GM12878 (cell line): ENCODE measurements at regions not wholly inside any gene's neighbourhood (a gene's known extent, or its start where the extent isn't known, plus 50 kb on each side); places are given as distances from the start of the nearest gene placed in this dataset.

Experiments used
- CEBPB ChIP-seq, 2 experiments: fragments of 150-350 bp in 1 of 2; IDR thresholded peaks; 2 replicates each; pipeline ENCODE4 v1.6.1; 2012 to 2014; ENCODE audit warnings: low read depth in 2 of 2, low read length in 2 of 2, borderline replicate concordance in 1 of 2, inconsistent platforms in 1 of 2
- EP300 ChIP-seq, 2 experiments: fragments of 150-350 bp in 1 of 2; IDR thresholded peaks; 2 replicates each; pipeline ENCODE4 v1.6.1; 2011 to 2012; ENCODE audit warnings: low read depth in 2 of 2, low read length in 2 of 2, borderline replicate concordance in 1 of 2, improper control_type of control experiment in 1 of 2, inconsistent platforms in 1 of 2; ENCODE audit not compliant: control insufficient read depth in 1 of 2
- ETV6 ChIP-seq, 2 experiments: fragments of 450-650 bp in 1 of 2; IDR thresholded peaks in 1 of 2; conservative IDR thresholded peaks in 1 of 2; 2 replicates each; pipeline ENCODE4 v1.6.1; 2014; ENCODE audit warnings: antibody characterized with exemption in 1 of 2, borderline replicate concordance in 1 of 2, low read depth in 1 of 2, mild to moderate bottlenecking in 1 of 2, moderate library complexity in 1 of 2
- EZH2 ChIP-seq: IDR thresholded peaks from 2 replicates; pipeline ENCODE4 v1.6.1; 2012; ENCODE audit warnings: low read depth, mild to moderate bottlenecking, control low read depth, inconsistent platforms, low read length, borderline replicate concordance; ENCODE audit not compliant: control insufficient read depth
- GABPA ChIP-seq: IDR thresholded peaks from 2 replicates; pipeline ENCODE4 v1.6.1; 2014; ENCODE audit warnings: antibody characterized with exemption, low read depth, mild to moderate bottlenecking, inconsistent platforms
- MEF2A ChIP-seq: IDR thresholded peaks from 2 replicates; pipeline ENCODE4 v1.6.1; 2011; ENCODE audit warnings: low read depth, mild to moderate bottlenecking, low read length, moderate library complexity; ENCODE audit not compliant: insufficient read depth
- POLR2A ChIP-seq: IDR thresholded peaks from 2 replicates; pipeline ENCODE4 v1.6.1; 2011; ENCODE audit warnings: low read depth, mild to moderate bottlenecking, low read length
- USF1 ChIP-seq: IDR thresholded peaks from 2 replicates; pipeline ENCODE4 v1.6.1; 2011; ENCODE audit warnings: borderline replicate concordance, low read depth, mild to moderate bottlenecking, moderate library complexity, mixed read lengths, low read length; ENCODE audit not compliant: insufficient read depth; ENCODE audit errors: extremely low read length
- ZBTB40 ChIP-seq: fragments of 450-650 bp; IDR thresholded peaks from 2 replicates; pipeline ENCODE4 v1.6.1; 2016; ENCODE audit warnings: mild to moderate bottlenecking, moderate library complexity, borderline replicate concordance
- ZNF274 ChIP-seq: IDR thresholded peaks from one replicate; pipeline ENCODE4 v1.8.0; 2011; ENCODE audit not compliant: insufficient read length, insufficient read depth
- ZSCAN29 ChIP-seq: fragments of 450-650 bp; IDR thresholded peaks from 2 replicates; pipeline ENCODE4 v1.6.1; 2017; ENCODE audit warnings: mild to moderate bottlenecking, moderate library complexity
- TF ChIP-seq, protein P1 (sequence below), 3 experiments: IDR thresholded peaks in 2 of 3; conservative IDR thresholded peaks in 1 of 3; 2 replicates each; pipeline ENCODE4 v1.5.1; 2011; ENCODE audit warnings: low read depth in 3 of 3, low read length in 3 of 3, mild to moderate bottlenecking in 3 of 3, control low read depth in 2 of 3, moderate library complexity in 2 of 3, inconsistent platforms in 1 of 3, mixed read lengths in 1 of 3; ENCODE audit not compliant: control insufficient read depth in 2 of 3, insufficient read depth in 1 of 3; ENCODE audit errors: extremely low read depth in 1 of 3
- TF ChIP-seq, protein P2 (sequence below): IDR thresholded peaks from 2 replicates; pipeline ENCODE4 v1.6.1; 2012; ENCODE audit warnings: low read length, inconsistent platforms

DNA sequence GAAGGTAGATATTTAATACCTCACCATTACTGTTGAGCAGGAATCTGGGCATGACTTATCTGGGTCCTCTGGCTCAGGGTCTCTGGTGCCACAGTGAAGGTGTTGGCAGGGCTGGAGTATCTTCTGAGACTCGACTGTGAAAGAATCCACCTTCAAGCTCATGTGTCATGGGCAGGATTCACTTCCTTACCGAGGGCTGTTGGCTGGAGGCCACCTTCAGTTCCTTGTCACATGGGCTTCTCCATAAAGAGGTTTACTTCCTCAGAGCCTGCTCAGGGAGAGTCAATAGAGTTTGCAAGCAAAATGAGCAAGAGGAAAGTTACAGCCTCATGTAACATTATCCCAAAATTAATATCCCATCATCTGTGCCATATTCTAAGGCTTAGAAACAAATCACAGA is 459.5 kb downstream of the NR2F2 start:
- no peak for TF ChIP-seq MEF2A
- TF ChIP-seq ZBTB40 = no peak
- TF ChIP-seq POLR2A = no peak
- TF ChIP-seq CEBPB (IDR thresholded peaks at IDR 0.05; ENCODE audit: borderline replicate concordance in 1 of 2, low read depth in 2 of 2, low read length in 2 of 2) = no peak
- TF ChIP-seq, protein P1, sequence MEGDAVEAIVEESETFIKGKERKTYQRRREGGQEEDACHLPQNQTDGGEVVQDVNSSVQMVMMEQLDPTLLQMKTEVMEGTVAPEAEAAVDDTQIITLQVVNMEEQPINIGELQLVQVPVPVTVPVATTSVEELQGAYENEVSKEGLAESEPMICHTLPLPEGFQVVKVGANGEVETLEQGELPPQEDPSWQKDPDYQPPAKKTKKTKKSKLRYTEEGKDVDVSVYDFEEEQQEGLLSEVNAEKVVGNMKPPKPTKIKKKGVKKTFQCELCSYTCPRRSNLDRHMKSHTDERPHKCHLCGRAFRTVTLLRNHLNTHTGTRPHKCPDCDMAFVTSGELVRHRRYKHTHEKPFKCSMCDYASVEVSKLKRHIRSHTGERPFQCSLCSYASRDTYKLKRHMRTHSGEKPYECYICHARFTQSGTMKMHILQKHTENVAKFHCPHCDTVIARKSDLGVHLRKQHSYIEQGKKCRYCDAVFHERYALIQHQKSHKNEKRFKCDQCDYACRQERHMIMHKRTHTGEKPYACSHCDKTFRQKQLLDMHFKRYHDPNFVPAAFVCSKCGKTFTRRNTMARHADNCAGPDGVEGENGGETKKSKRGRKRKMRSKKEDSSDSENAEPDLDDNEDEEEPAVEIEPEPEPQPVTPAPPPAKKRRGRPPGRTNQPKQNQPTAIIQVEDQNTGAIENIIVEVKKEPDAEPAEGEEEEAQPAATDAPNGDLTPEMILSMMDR (IDR thresholded peaks at IDR 0.05 in 2 of 3, conservative IDR thresholded peaks at IDR 0.05 in 1 of 3; ENCODE audit: control insufficient read depth in 2 of 3, extremely low read depth in 1 of 3, insufficient read depth in 1 of 3, low read depth in 3 of 3, low read length in 3 of 3) = no peak
- no peak for TF ChIP-seq USF1
- no peak for TF ChIP-seq EP300 (IDR thresholded peaks at IDR 0.05; ENCODE audit: borderline replicate concordance in 1 of 2, control insufficient read depth in 1 of 2, low read depth in 2 of 2, low read length in 2 of 2)
- TF ChIP-seq, protein P2, sequence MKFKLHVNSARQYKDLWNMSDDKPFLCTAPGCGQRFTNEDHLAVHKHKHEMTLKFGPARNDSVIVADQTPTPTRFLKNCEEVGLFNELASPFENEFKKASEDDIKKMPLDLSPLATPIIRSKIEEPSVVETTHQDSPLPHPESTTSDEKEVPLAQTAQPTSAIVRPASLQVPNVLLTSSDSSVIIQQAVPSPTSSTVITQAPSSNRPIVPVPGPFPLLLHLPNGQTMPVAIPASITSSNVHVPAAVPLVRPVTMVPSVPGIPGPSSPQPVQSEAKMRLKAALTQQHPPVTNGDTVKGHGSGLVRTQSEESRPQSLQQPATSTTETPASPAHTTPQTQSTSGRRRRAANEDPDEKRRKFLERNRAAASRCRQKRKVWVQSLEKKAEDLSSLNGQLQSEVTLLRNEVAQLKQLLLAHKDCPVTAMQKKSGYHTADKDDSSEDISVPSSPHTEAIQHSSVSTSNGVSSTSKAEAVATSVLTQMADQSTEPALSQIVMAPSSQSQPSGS = no peak
- no peak for TF ChIP-seq GABPA
- no peak for TF ChIP-seq ZSCAN29
- TF ChIP-seq ETV6 (conservative IDR thresholded peaks at IDR 0.05 in 1 of 2, IDR thresholded peaks at IDR 0.05 in 1 of 2; ENCODE audit: borderline replicate concordance in 1 of 2, low read depth in 1 of 2) = no peak
- no peak for TF ChIP-seq EZH2
- TF ChIP-seq ZNF274 = no peak
